ENCODE measurements at regions not wholly inside any gene's neighbourhood (a gene's known extent, or its start where the extent isn't known, plus 50 kb on each side); places are given as distances from the start of the nearest gene placed in this dataset.

- TF ChIP-seq POLR2A (IDR thresholded peaks at IDR 0.05) (no peak), CTCF (IDR thresholded peaks at IDR 0.05) (no peak)
- DNase-seq: no peak
- Histone ChIP-seq H3K9me3 (peaks cover 0 to 3% (median 0%) of the 10 kb centered on the region in 3 donors), H3K4me1 (no peaks in the 10 kb centered on the region), H3K36me3 (no peaks in the 10 kb centered on the region), H3K27ac (no peak overlapping the region), H3K27me3 (no peaks in the 10 kb centered on the region), H3K4me3 (no peak overlapping the region)
- intact Hi-C loops (cut with DNase I): no loop called here
- 60 to 65% methylated on average over 3 of the region's 3 CpGs for WGBS, 2 donors
Observed at GRCh38 chr15:94912760-94913159, 681.4 kb downstream of the MCTP2 start.

- no peaks in the 10 kb centered on the region for H3K36me3 ChIP-seq
- 43 to 68% methylated on average over 5 of the region's 5 CpGs for WGBS, 2 donors
- TF ChIP-seq POLR2A (IDR thresholded peaks at IDR 0.05): no peak
- TF ChIP-seq CTCF (IDR thresholded peaks at IDR 0.05): no peak
Observed at GRCh38 chr15:94917068-94917467, 685.7 kb downstream of the MCTP2 start.

GRCh38 chr15:94921936-94922335 lies 690.6 kb downstream of the MCTP2 start:
- no peak for DNase-seq
- Histone ChIP-seq H3K4me1 (no peaks in the 10 kb centered on the region), H3K9me3 (no peaks in the 10 kb centered on the region), H3K36me3 (no peaks in the 10 kb centered on the region), H3K27me3 (no peaks in the 10 kb centered on the region), H3K4me3 (no peak overlapping the region), H3K27ac (no peak overlapping the region)
- TF ChIP-seq POLR2A (IDR thresholded peaks at IDR 0.05): no peak
- WGBS, 2 donors: 54 to 59% methylated on average over 6 of the region's 6 CpGs
- intact Hi-C loops (cut with DNase I): no loop called here

More at GRCh38 chr15:94917068-94917467, 685.7 kb downstream of the MCTP2 start:
- intact Hi-C loops (cut with DNase I): no loop called here
- H3K9me3 ChIP-seq: no peaks in the 10 kb centered on the region
- no peaks in the 10 kb centered on the region for H3K27me3 ChIP-seq
- H3K4me1 ChIP-seq: no peaks in the 10 kb centered on the region
- no peak for DNase-seq
- no peak overlapping the region for H3K4me3 ChIP-seq
- H3K27ac ChIP-seq: no peak overlapping the region

GRCh38 chr15:94924057-94924456 lies 692.7 kb downstream of the MCTP2 start:
- WGBS, 2 donors: 67 to 81% methylated on average over 3 of the region's 3 CpGs
- no peak for DNase-seq
- intact Hi-C loops (cut with DNase I): no loop called here

GRCh38 chr15:94924971-94925598 lies 693.7 kb downstream of the MCTP2 start:
- Histone ChIP-seq H3K4me1 (no peaks in the 10 kb centered on the region), H3K4me3 (no peak overlapping the region), H3K27ac (peak overlapping the region in 1 of 4 donors; percentile 1), H3K27me3 (no peaks in the 10 kb centered on the region), H3K36me3 (no peaks in the 10 kb centered on the region), H3K9me3 (no peaks in the 10 kb centered on the region)
- TF ChIP-seq POLR2A (IDR thresholded peaks at IDR 0.05) (no peak), CTCF (IDR thresholded peaks at IDR 0.05) (no peak)
- DNase-seq: no peak
- intact Hi-C loops (cut with DNase I): no loop called here
- 72 to 77% methylated on average over 9 of the region's 9 CpGs for WGBS, 2 donors

More at GRCh38 chr15:94924057-94924456, 692.7 kb downstream of the MCTP2 start:
- no peak overlapping the region for H3K4me3 ChIP-seq
- H3K9me3 ChIP-seq: no peaks in the 10 kb centered on the region
- H3K27me3 ChIP-seq: no peaks in the 10 kb centered on the region
- peak overlapping the region in 1 of 4 donors; percentile 1 for H3K27ac ChIP-seq
- no peaks in the 10 kb centered on the region for H3K4me1 ChIP-seq
- H3K36me3 ChIP-seq: no peaks in the 10 kb centered on the region
- TF ChIP-seq CTCF (IDR thresholded peaks at IDR 0.05) (no peak), POLR2A (IDR thresholded peaks at IDR 0.05) (no peak)

GRCh38 chr15:94925680-94926079 lies 694.3 kb downstream of the MCTP2 start:
- H3K36me3 ChIP-seq: no peaks in the 10 kb centered on the region
- H3K4me3 ChIP-seq: no peak overlapping the region
- no peak for TF ChIP-seq POLR2A (IDR thresholded peaks at IDR 0.05)
- no peak for TF ChIP-seq CTCF (IDR thresholded peaks at IDR 0.05)
- peak overlapping the region in 1 of 4 donors; percentile 5 for H3K27ac ChIP-seq
- 86 to 92% methylated on average over 3 of the region's 3 CpGs for WGBS, 2 donors
- H3K4me1 ChIP-seq: no peaks in the 10 kb centered on the region
- H3K9me3 ChIP-seq: no peaks in the 10 kb centered on the region
- no peaks in the 10 kb centered on the region for H3K27me3 ChIP-seq
- no peak for DNase-seq
- intact Hi-C loops (cut with DNase I): no loop called here
